ENCODE measurements at regions not wholly inside any gene's neighbourhood (a gene's known extent, or its start where the extent isn't known, plus 50 kb on each side); places are given as distances from the start of the nearest gene placed in this dataset.

DNA sequence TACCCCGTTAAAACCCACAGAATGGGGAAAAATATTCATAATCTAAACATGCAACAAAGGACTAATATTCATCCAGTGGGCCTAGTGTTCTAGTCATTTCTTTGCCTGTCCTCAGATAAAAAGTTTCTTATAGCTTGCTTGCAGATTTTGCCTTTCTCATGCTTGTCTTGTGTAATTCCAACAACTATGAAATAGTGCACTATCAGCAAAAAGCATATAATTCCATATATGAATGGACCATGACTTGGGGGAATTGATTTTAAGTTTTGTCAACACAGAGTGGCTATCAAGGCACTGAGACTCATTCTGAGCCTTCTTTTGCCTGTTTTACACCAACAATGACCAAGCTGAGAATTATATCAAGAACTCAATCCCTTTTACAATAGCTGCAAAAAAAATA, 278.6 kb upstream of the GPR149 start:
- TF ChIP-seq, protein P1, sequence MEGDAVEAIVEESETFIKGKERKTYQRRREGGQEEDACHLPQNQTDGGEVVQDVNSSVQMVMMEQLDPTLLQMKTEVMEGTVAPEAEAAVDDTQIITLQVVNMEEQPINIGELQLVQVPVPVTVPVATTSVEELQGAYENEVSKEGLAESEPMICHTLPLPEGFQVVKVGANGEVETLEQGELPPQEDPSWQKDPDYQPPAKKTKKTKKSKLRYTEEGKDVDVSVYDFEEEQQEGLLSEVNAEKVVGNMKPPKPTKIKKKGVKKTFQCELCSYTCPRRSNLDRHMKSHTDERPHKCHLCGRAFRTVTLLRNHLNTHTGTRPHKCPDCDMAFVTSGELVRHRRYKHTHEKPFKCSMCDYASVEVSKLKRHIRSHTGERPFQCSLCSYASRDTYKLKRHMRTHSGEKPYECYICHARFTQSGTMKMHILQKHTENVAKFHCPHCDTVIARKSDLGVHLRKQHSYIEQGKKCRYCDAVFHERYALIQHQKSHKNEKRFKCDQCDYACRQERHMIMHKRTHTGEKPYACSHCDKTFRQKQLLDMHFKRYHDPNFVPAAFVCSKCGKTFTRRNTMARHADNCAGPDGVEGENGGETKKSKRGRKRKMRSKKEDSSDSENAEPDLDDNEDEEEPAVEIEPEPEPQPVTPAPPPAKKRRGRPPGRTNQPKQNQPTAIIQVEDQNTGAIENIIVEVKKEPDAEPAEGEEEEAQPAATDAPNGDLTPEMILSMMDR (IDR thresholded peaks at IDR 0.05) = no peak
- no peak for TF ChIP-seq POLR2A (IDR thresholded peaks at IDR 0.05)

All from lower leg skin (tissue), 3 donors.